ENCODE measurements at regions not wholly inside any gene's neighbourhood (a gene's known extent, or its start where the extent isn't known, plus 50 kb on each side); places are given as distances from the start of the nearest gene placed in this dataset.
"Not testable (repeated sequence)": the region's sequence is repeated elsewhere in the genome, so short reads cannot be mapped to it uniquely, and the experiment has no call there.

- not testable (repeated sequence) for H3K4me3 ChIP-seq (ENCODE audit: low read depth, low read length)
Measured at GRCh38 chr2:91604629-91605028, 2913.2 kb downstream of the RPIA start.

- H3K4me3 ChIP-seq (ENCODE audit: low read depth, low read length) = not testable (repeated sequence)
Measured at GRCh38 chr2:91623739-91624138, 2932.3 kb downstream of the RPIA start.

- H3K4me3 ChIP-seq (ENCODE audit: low read depth, low read length) = not testable (repeated sequence)
Measured at GRCh38 chr2:91628471-91628870, 2937.0 kb downstream of the RPIA start.

- not testable (repeated sequence) for H3K4me3 ChIP-seq (ENCODE audit: low read depth, low read length)
Measured at GRCh38 chr2:91657193-91657592, 2965.7 kb downstream of the RPIA start.

GRCh38 chr2:91658336-91658735 lies 2966.9 kb downstream of the RPIA start:
- not testable (repeated sequence) for H3K4me3 ChIP-seq (ENCODE audit: low read depth, low read length)

GRCh38 chr2:91659189-91659916 lies 2967.9 kb downstream of the RPIA start:
- not testable (repeated sequence) for H3K4me3 ChIP-seq (ENCODE audit: low read depth, low read length)

GRCh38 chr2:91659917-91660275 lies 2968.4 kb downstream of the RPIA start:
- not testable (repeated sequence) for H3K4me3 ChIP-seq (ENCODE audit: low read depth, low read length)

- H3K4me3 ChIP-seq (ENCODE audit: low read depth, low read length) = not testable (repeated sequence)
Measured at GRCh38 chr2:91667341-91667740, 2975.9 kb downstream of the RPIA start.

- H3K4me3 ChIP-seq (ENCODE audit: low read depth, low read length) = not testable (repeated sequence)
Measured at GRCh38 chr2:91685541-91685940, 2994.1 kb downstream of the RPIA start.

- H3K4me3 ChIP-seq (ENCODE audit: low read depth, low read length) = not testable (repeated sequence)
Measured at GRCh38 chr2:91686046-91686445, 2994.6 kb downstream of the RPIA start.
